ENCODE measurements at regions not wholly inside any gene's neighbourhood (a gene's known extent, or its start where the extent isn't known, plus 50 kb on each side); places are given as distances from the start of the nearest gene placed in this dataset.

- DNase-seq (ENCODE audit: low read depth) (no peak), FAIRE-seq (no peak)
- Histone ChIP-seq H3K4me3 (ENCODE audit: low read depth, low read length) (no peak overlapping the region), H3K27me3 (ENCODE audit: control insufficient read depth, insufficient read depth, low read length) (no peaks in the 10 kb centered on the region), H3K36me3 (ENCODE audit: control insufficient read depth, insufficient read depth, low read length) (no peaks in the 10 kb centered on the region)
- TF ChIP-seq CTCF (IDR thresholded peaks at IDR 0.05; ENCODE audit: insufficient read depth, low read length, severe bottlenecking), result no peak
These were observed 859.8 kb downstream of the FSCB start for GRCh38 chr14:43647302-43647701.

GRCh38 chr14:43640718-43641267 is 866.3 kb downstream of the FSCB start:
- DNase-seq (ENCODE audit: low read depth) (no peak), FAIRE-seq (no peak)
- Histone ChIP-seq H3K4me3 (ENCODE audit: low read depth, low read length) (no peak overlapping the region), H3K36me3 (ENCODE audit: control insufficient read depth, insufficient read depth, low read length) (no peaks in the 10 kb centered on the region), H3K27me3 (ENCODE audit: control insufficient read depth, insufficient read depth, low read length) (no peaks in the 10 kb centered on the region)
- no peak for TF ChIP-seq CTCF (IDR thresholded peaks at IDR 0.05; ENCODE audit: insufficient read depth, low read length, severe bottlenecking)

- H3K27me3 ChIP-seq (ENCODE audit: control insufficient read depth, insufficient read depth, low read length), result no peaks in the 10 kb centered on the region
- DNase-seq (ENCODE audit: low read depth), result no peak
- no peaks in the 10 kb centered on the region for H3K36me3 ChIP-seq (ENCODE audit: control insufficient read depth, insufficient read depth, low read length)
- H3K4me3 ChIP-seq (ENCODE audit: low read depth, low read length), result no peak overlapping the region
- FAIRE-seq, result no peak
- TF ChIP-seq CTCF (IDR thresholded peaks at IDR 0.05; ENCODE audit: insufficient read depth, low read length, severe bottlenecking), result no peak
These were observed 881.8 kb downstream of the FSCB start for GRCh38 chr14:43625294-43625693.

- DNase-seq (ENCODE audit: low read depth) (peak; percentile 45), FAIRE-seq (no peak)
- Histone ChIP-seq H3K36me3 (ENCODE audit: control insufficient read depth, insufficient read depth, low read length) (no peaks in the 10 kb centered on the region), H3K27me3 (ENCODE audit: control insufficient read depth, insufficient read depth, low read length) (no peaks in the 10 kb centered on the region), H3K4me3 (ENCODE audit: low read depth, low read length) (no peak overlapping the region)
- no peak for TF ChIP-seq CTCF (IDR thresholded peaks at IDR 0.05; ENCODE audit: insufficient read depth, low read length, severe bottlenecking)
These were observed 885.8 kb downstream of the FSCB start for GRCh38 chr14:43621282-43621681.

- Histone ChIP-seq H3K27me3 (ENCODE audit: control insufficient read depth, insufficient read depth, low read length) (no peaks in the 10 kb centered on the region), H3K4me3 (ENCODE audit: low read depth, low read length) (no peak overlapping the region), H3K36me3 (ENCODE audit: control insufficient read depth, insufficient read depth, low read length) (no peaks in the 10 kb centered on the region)
- FAIRE-seq, result no peak
- no peak for TF ChIP-seq CTCF (IDR thresholded peaks at IDR 0.05; ENCODE audit: insufficient read depth, low read length, severe bottlenecking)
- DNase-seq (ENCODE audit: low read depth), result no peak
These were observed 911.8 kb downstream of the FSCB start for GRCh38 chr14:43595096-43595772.

- H3K36me3 ChIP-seq (ENCODE audit: control insufficient read depth, insufficient read depth, low read length), result no peaks in the 10 kb centered on the region
- no peaks in the 10 kb centered on the region for H3K27me3 ChIP-seq (ENCODE audit: control insufficient read depth, insufficient read depth, low read length)
- no peak for FAIRE-seq
- DNase-seq (ENCODE audit: low read depth), result no peak
- H3K4me3 ChIP-seq (ENCODE audit: low read depth, low read length), result no peak overlapping the region
- no peak for TF ChIP-seq CTCF (IDR thresholded peaks at IDR 0.05; ENCODE audit: insufficient read depth, low read length, severe bottlenecking)
These were observed 915.3 kb downstream of the FSCB start for GRCh38 chr14:43591776-43592175.
